GM18951 (cell line): ENCODE measurements at regions not wholly inside any gene's neighbourhood (a gene's known extent, or its start where the extent isn't known, plus 50 kb on each side); places are given as distances from the start of the nearest gene placed in this dataset.

Experiments
- POLR2A ChIP-seq: IDR thresholded peaks from 4 replicates; pipeline ENCODE4 v1.6.1; 2011; ENCODE audit warnings: mild to moderate bottlenecking; ENCODE audit not compliant: insufficient read length, insufficient read depth; ENCODE audit errors: extremely low read depth
- in situ Hi-C: fragments of 300-500 bp; cut with MboI; formaldehyde crosslinking; loops from one replicate; pipeline ENCODE4 v1.12.0; 2022; ENCODE audit warnings: low sequenced_read_pairs, mixed read lengths, inconsistent platforms; ENCODE audit not compliant: unreplicated experiment

GRCh38 chr20:7667194-7667593, 273.1 kb downstream of the HAO1 start:
- in situ Hi-C loops = no loop called here
- TF ChIP-seq POLR2A = no peak

GRCh38 chr20:7672571-7672970, 267.7 kb downstream of the HAO1 start:
- no peak for TF ChIP-seq POLR2A
- in situ Hi-C loops = no loop called here

DNA sequence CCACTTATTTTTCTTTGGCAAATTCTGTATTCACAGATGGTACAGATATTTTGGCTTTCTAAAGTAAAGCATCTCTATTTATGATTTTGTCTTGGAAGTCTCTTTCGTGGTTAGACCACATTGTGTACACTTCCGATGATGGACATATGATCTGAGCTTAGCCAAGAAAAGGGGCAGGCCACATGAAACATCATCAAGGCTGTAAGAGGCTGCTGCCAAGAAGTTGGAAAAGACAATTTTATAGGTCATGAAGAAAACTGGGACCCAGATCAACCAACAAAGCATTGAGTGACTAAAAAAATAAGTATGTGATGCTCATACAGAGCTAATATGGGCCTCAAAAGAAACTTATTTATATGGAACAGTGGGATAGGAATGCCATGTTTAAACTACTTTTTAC, 266.4 kb downstream of the HAO1 start:
- in situ Hi-C loops = no loop called here
- no peak for TF ChIP-seq POLR2A

- in situ Hi-C loops = no loop called here
- no peak for TF ChIP-seq POLR2A
These were observed 257.3 kb downstream of the HAO1 start for GRCh38 chr20:7682916-7683315.

- no peak for TF ChIP-seq POLR2A
- in situ Hi-C loops = no loop called here
These were observed 253.2 kb downstream of the HAO1 start for GRCh38 chr20:7687065-7687464.

GRCh38 chr20:7689151-7689550, 251.1 kb downstream of the HAO1 start:
- in situ Hi-C loops = no loop called here
- no peak for TF ChIP-seq POLR2A

GRCh38 chr20:7691647-7692269, 248.5 kb downstream of the HAO1 start:
- no peak for TF ChIP-seq POLR2A
- in situ Hi-C loops = no loop called here

DNA sequence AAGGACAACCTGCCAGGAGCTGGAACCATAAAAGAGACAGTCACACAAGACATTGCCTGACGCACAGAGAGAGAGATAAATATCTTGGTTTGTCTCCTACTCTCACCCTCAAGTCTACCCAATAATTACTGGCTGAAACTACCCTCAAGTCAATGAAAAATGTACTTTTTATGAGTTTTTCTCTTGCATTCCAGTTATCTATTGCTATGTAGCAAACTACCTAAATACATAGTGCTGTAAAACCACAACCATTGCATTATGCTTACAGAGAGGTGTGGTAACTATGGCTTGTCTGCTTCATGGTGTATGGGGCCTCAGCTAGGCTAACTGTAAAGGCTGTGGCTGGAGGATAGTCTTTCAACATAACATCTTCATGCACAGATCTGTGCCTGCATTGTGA, 247.8 kb downstream of the HAO1 start:
- in situ Hi-C loops = no loop called here

GRCh38 chr20:7693761-7694160, 246.5 kb downstream of the HAO1 start:
- in situ Hi-C loops = no loop called here
- TF ChIP-seq POLR2A = no peak

More for the DNA sequence above, 247.8 kb downstream of the HAO1 start:
- TF ChIP-seq POLR2A = no peak

- in situ Hi-C loops = no loop called here
- no peak for TF ChIP-seq POLR2A
These were observed 245.2 kb downstream of the HAO1 start for GRCh38 chr20:7695051-7695495.

- in situ Hi-C loops = no loop called here
- TF ChIP-seq POLR2A = no peak
These were observed 244.6 kb downstream of the HAO1 start for GRCh38 chr20:7695635-7696034.

- TF ChIP-seq POLR2A = no peak
- in situ Hi-C loops = no loop called here
These were observed 243.9 kb downstream of the HAO1 start for GRCh38 chr20:7696311-7696710.

- no peak for TF ChIP-seq POLR2A
- in situ Hi-C loops = no loop called here
These were observed 238.1 kb downstream of the HAO1 start for GRCh38 chr20:7702141-7702540.

DNA sequence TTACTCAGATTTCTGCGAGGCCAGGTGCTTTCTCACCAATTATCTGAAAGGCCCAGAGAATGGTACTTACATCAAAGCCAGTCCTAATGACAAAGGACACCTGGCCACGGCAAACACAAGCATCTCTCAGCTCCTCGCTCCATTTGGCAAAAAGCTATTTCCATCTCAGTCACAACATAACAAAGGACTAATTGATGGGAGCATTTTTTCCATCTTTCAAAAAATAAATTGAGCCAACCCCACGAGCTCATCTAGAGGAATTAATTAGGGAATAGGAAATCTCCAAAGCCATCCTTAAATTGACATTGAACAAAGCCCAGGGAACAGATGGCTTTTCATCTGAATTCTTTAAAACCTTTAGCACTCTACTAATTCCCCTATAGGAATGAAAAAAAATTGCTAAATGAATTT, 236.7 kb downstream of the HAO1 start:
- no peak for TF ChIP-seq POLR2A
- in situ Hi-C loops = no loop called here

- in situ Hi-C loops = no loop called here
- TF ChIP-seq POLR2A = no peak
These were observed 236.3 kb downstream of the HAO1 start for GRCh38 chr20:7703996-7704395.

DNA sequence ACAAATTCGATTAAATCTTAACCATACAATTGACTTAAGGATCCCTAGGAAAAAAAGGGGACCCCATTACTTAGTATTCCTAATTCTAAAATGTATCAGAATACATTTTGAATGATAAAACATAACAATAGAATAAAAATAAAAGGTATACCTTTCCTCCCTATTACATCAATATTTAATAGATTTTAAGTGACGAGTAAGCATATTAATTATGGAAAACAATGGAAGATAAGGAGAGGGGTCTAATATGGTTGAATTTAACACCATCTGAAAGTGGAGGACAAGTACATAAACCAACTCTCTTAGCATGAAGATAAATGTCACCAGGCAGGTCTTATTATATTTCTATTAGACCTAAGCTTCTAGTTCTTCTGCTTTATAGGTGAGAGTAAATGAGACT, 232.1 kb downstream of the HAO1 start:
- no peak for TF ChIP-seq POLR2A
- in situ Hi-C loops = no loop called here
